OCI-LY7 (cell line): ENCODE measurements at regions not wholly inside any gene's neighbourhood (a gene's known extent, or its start where the extent isn't known, plus 50 kb on each side); places are given as distances from the start of the nearest gene placed in this dataset.

Experiments used
- BruUV-seq: library from RNA; stranded (reverse); fragments of 400-500 nt; replicated peaks from 2 replicates; lab custom pipeline; 2021; lab: Mats Ljungman, UMichigan
- CTCF ChIA-PET: fragments of 300-600 bp; sonication (Branson Sonifier 250); formaldehyde crosslinking; loops from one replicate; lab custom pipeline; 2022; ENCODE audit warnings: antibody characterized with exemption; ENCODE audit not compliant: unreplicated experiment; lab: Charles Lee
- POLR2A ChIA-PET: fragments of 300-600 bp; sonication (Branson Sonifier 250); formaldehyde crosslinking; loops from one replicate; lab custom pipeline; 2022; ENCODE audit warnings: antibody characterized with exemption; lab: Charles Lee
- DNase-seq: peaks from one replicate; pipeline ENCODE4 v3.0.0-alpha.2; 2015; ENCODE audit warnings: low spot score
- H2AFZ ChIP-seq: fragments of 200-600 bp; sonication (generic), shearing (Covaris generic); 2 replicates; pipeline ENCODE4 v1.6.1; 2014; ENCODE audit warnings: mild to moderate bottlenecking, antibody characterized with exemption, low read length, moderate library complexity
- H3K27ac ChIP-seq: fragments of 200-600 bp; sonication (generic); 2 replicates; pipeline ENCODE4 v1.5.1; 2014; ENCODE audit warnings: mixed run types, low read depth, mild to moderate bottlenecking, moderate library complexity, low read length, inconsistent platforms; ENCODE audit not compliant: poor library complexity, severe bottlenecking
- H3K36me3 ChIP-seq: fragments of 200-600 bp; sonication (generic); 2 replicates; pipeline ENCODE4 v1.6.1; 2014; ENCODE audit warnings: mild to moderate bottlenecking, antibody characterized with exemption, low read length, moderate library complexity, mixed read lengths; ENCODE audit not compliant: insufficient read depth
- H3K4me1 ChIP-seq: fragments of 200-600 bp; sonication (generic); 2 replicates; pipeline ENCODE4 v1.5.1; 2014; ENCODE audit warnings: mild to moderate bottlenecking, low read length; ENCODE audit not compliant: insufficient read depth, poor library complexity, severe bottlenecking
- H3K4me2 ChIP-seq: fragments of 200-600 bp; sonication (generic); 2 replicates; pipeline ENCODE4 v1.6.1; 2014; ENCODE audit warnings: mild to moderate bottlenecking, low read length
- H3K4me3 ChIP-seq: fragments of 200-600 bp; sonication (generic); 2 replicates; pipeline ENCODE4 v1.5.1; 2014; ENCODE audit warnings: mild to moderate bottlenecking, low read depth, low read length; ENCODE audit not compliant: poor library complexity, severe bottlenecking
- H3K79me2 ChIP-seq: fragments of 200-600 bp; sonication (generic); 2 replicates; pipeline ENCODE4 v1.6.1; 2016; ENCODE audit warnings: low read depth, mild to moderate bottlenecking, low read length, moderate library complexity, mixed read lengths; ENCODE audit not compliant: insufficient read depth
- H3K9me2 ChIP-seq: fragments of 200-600 bp; sonication (generic); 2 replicates; pipeline ENCODE4 v1.6.1; 2016; ENCODE audit warnings: mild to moderate bottlenecking, low read length, mixed read lengths; ENCODE audit not compliant: insufficient read depth
- H3K9me3 ChIP-seq: fragments of 200-600 bp; sonication (generic); 2 replicates; pipeline ENCODE4 v1.6.1; 2014; ENCODE audit warnings: mild to moderate bottlenecking, mixed run types, low read length, mixed read lengths
- H4K20me1 ChIP-seq: fragments of 200-600 bp; sonication (generic); 2 replicates; pipeline ENCODE4 v1.6.1; 2014; ENCODE audit warnings: mild to moderate bottlenecking, antibody characterized with exemption, low read length, moderate library complexity, mixed read lengths; ENCODE audit not compliant: insufficient read depth
- CTCF ChIP-seq: fragments of 200-600 bp; sonication (generic); conservative IDR thresholded peaks from 2 replicates; pipeline ENCODE4 v1.5.1; 2014; ENCODE audit warnings: mild to moderate bottlenecking, antibody characterized with exemption, low read length, moderate library complexity, mixed read lengths
- EZH2phosphoT487 ChIP-seq: fragments of 200-600 bp; sonication (generic); IDR thresholded peaks from 2 replicates; pipeline ENCODE4 v1.6.1; 2018; ENCODE audit warnings: low read depth, borderline replicate concordance, mild to moderate bottlenecking, mixed run types, antibody characterized with exemption, low read length, moderate library complexity, mixed read lengths
- intact Hi-C: fragments of 100-400 bp; cut with micrococcal nuclease; formaldehyde crosslinking; loops from one replicate; pipeline ENCODE4 v1.10.0; 2022; ENCODE audit not compliant: unreplicated experiment

- no peaks in the 10 kb centered on the region for H3K79me2 ChIP-seq
- H3K4me3 ChIP-seq, result no peak overlapping the region
- intact Hi-C loops, result no loop called here
- H3K9me2 ChIP-seq, result no peaks in the 10 kb centered on the region
- POLR2A ChIA-PET, result no interaction called here
- H3K27ac ChIP-seq, result no peak overlapping the region
- H4K20me1 ChIP-seq, result no peaks in the 10 kb centered on the region
- no peak for TF ChIP-seq CTCF
- no peak for TF ChIP-seq EZH2phosphoT487
- no TSS peak for BruUV-seq
- no peaks in the 10 kb centered on the region for H3K9me3 ChIP-seq
- no peaks in the 10 kb centered on the region for H3K36me3 ChIP-seq
- CTCF ChIA-PET, result no interaction called here
- H2AFZ ChIP-seq, result no peak overlapping the region
- no peaks in the 10 kb centered on the region for H3K4me1 ChIP-seq
- no peak for DNase-seq
- H3K4me2 ChIP-seq, result no peak overlapping the region
These were observed 844.3 kb upstream of the MANEA start for GRCh38 chr6:94733066-94733465.

DNA sequence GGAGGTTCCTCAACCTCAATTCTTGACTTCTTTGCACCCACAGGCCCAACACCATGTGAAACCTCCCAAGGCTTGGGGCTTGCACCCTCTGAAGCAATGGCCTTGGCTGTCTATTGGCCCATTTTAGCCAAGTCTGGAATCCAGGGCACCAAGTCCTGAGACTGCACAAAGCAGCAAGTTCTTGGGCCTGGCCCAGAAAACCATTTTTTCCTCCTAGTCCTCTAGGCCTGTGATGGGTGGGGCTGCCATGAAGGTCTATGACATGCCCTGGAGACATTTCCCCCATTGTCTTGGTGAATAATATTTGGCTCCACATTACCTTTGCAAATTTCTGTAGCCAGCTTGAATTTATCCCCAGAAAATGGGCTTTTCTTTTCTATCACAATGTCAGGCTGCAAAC is 849.6 kb upstream of the MANEA start:
- no peak for DNase-seq
- H3K79me2 ChIP-seq, result no peaks in the 10 kb centered on the region
- H3K36me3 ChIP-seq, result no peaks in the 10 kb centered on the region
- TF ChIP-seq EZH2phosphoT487 (no peak), CTCF (no peak)
- H3K4me1 ChIP-seq, result no peaks in the 10 kb centered on the region
- no peak overlapping the region for H3K4me2 ChIP-seq
- CTCF ChIA-PET, result no interaction called here
- no peaks in the 10 kb centered on the region for H4K20me1 ChIP-seq
- intact Hi-C loops, result no loop called here
- no peak overlapping the region for H2AFZ ChIP-seq
- H3K4me3 ChIP-seq, result no peak overlapping the region
- H3K9me2 ChIP-seq, result no peaks in the 10 kb centered on the region
- BruUV-seq, result no TSS peak
- no peak overlapping the region for H3K27ac ChIP-seq
- POLR2A ChIA-PET, result no interaction called here
- H3K9me3 ChIP-seq, result no peaks in the 10 kb centered on the region

GRCh38 chr6:94721459-94721858 is 855.9 kb upstream of the MANEA start:
- BruUV-seq, result no TSS peak
- no peak for TF ChIP-seq EZH2phosphoT487

More at GRCh38 chr6:94721459-94721858, 855.9 kb upstream of the MANEA start:
- Histone ChIP-seq H3K9me2 (no peaks in the 10 kb centered on the region), H3K4me1 (no peaks in the 10 kb centered on the region), H2AFZ (no peak overlapping the region), H3K27ac (no peak overlapping the region), H3K9me3 (no peaks in the 10 kb centered on the region), H3K4me3 (no peak overlapping the region), H3K79me2 (no peaks in the 10 kb centered on the region), H3K36me3 (no peaks in the 10 kb centered on the region), H4K20me1 (no peaks in the 10 kb centered on the region), H3K4me2 (no peak overlapping the region)
- POLR2A ChIA-PET, result no interaction called here
- DNase-seq, result no peak
- CTCF ChIA-PET, result no interaction called here
- intact Hi-C loops, result no loop called here
